ENCODE measurements at regions not wholly inside any gene's neighbourhood (a gene's known extent, or its start where the extent isn't known, plus 50 kb on each side); places are given as distances from the start of the nearest gene placed in this dataset.

- Histone ChIP-seq H3K9ac (ENCODE audit: low read depth, low read length) (no peak overlapping the region), H3K4me2 (ENCODE audit: low read depth, low read length) (no peak overlapping the region), H3K27ac (ENCODE audit: insufficient read depth, low read length) (no peak overlapping the region), H3K36me3 (ENCODE audit: control insufficient read depth, insufficient read depth, low read length) (no peaks in the 10 kb centered on the region), H3K27me3 (ENCODE audit: control insufficient read depth, insufficient read depth, low read length) (peaks cover 6% of the 10 kb centered on the region), H2AK9ac (replicated peaks; ENCODE audit: low read depth, low read length, poor library complexity) (no peak overlapping the region), H2BK120ac (ENCODE audit: low read depth, low read length) (no peak overlapping the region), H2AK5ac (ENCODE audit: low read depth, low read length) (no peak overlapping the region), H4K91ac (ENCODE audit: insufficient read depth, low read depth, low read length) (no peak overlapping the region), H3K56ac (ENCODE audit: extremely low read depth, insufficient read depth, low read length) (no peak overlapping the region), H3K23ac (ENCODE audit: low read depth, low read length) (no peak overlapping the region), H3K9me3 (ENCODE audit: control insufficient read depth, insufficient read depth, low read length) (no peaks in the 10 kb centered on the region), H3K79me1 (ENCODE audit: low read depth in 1 of 2, low read length in 2 of 2) (no peaks in the 10 kb centered on the region), H2BK20ac (ENCODE audit: low read depth, low read length) (no peak overlapping the region), H3K4ac (ENCODE audit: low read depth, low read length) (no peak overlapping the region), H2AFZ (replicated peaks; ENCODE audit: low read length, poor library complexity) (no peak overlapping the region), H4K20me1 (ENCODE audit: insufficient read depth, low read length) (no peaks in the 10 kb centered on the region), H2BK5ac (ENCODE audit: low read depth, low read length, poor library complexity, severe bottlenecking) (no peak overlapping the region), H3K18ac (ENCODE audit: low read depth, low read length) (no peak overlapping the region), H3K9me1 (ENCODE audit: insufficient read depth, low read length) (no peaks in the 10 kb centered on the region), H3K4me3 (ENCODE audit: insufficient read depth, low read depth, low read length) (no peak overlapping the region), H2BK15ac (ENCODE audit: low read depth, low read length) (no peak overlapping the region), H3K4me1 (ENCODE audit: control insufficient read depth, insufficient read depth, low read length) (no peaks in the 10 kb centered on the region), H4K8ac (ENCODE audit: low read depth in 2 of 2, low read length in 2 of 2) (no peak overlapping the region), H3K14ac (replicated peaks; ENCODE audit: low read depth, low read length) (no peak overlapping the region), H4K5ac (ENCODE audit: low read depth, low read length) (no peak overlapping the region)
- no peak for TF ChIP-seq MAZ (IDR thresholded peaks at IDR 0.05; ENCODE audit: borderline replicate concordance, low read depth, low read length)
- TF ChIP-seq MXI1 (IDR thresholded peaks at IDR 0.05; ENCODE audit: borderline replicate concordance, low read depth, low read length): no peak
- TF ChIP-seq BHLHE40 (IDR thresholded peaks at IDR 0.05; ENCODE audit: low read depth, low read length): no peak
- no peak for TF ChIP-seq RCOR1 (IDR thresholded peaks at IDR 0.05; ENCODE audit: insufficient replicate concordance, low read length)
- peak; percentile 76 for TF ChIP-seq CTCF (conservative IDR thresholded peaks at IDR 0.05; ENCODE audit: low read depth, low read length)
- no peak for TF ChIP-seq NFE2L2 (IDR thresholded peaks at IDR 0.05; ENCODE audit: low read depth, low read length)
- TF ChIP-seq USF2 (IDR thresholded peaks at IDR 0.05; ENCODE audit: low read depth, low read length): no peak
- no peak for TF ChIP-seq MAFK (IDR thresholded peaks at IDR 0.05; ENCODE audit: low read depth, low read length)
- TF ChIP-seq RAD21 (IDR thresholded peaks at IDR 0.05; ENCODE audit: low read length): peak; percentile 70
- no peak for TF ChIP-seq FOS (IDR thresholded peaks at IDR 0.05; ENCODE audit: low read depth, low read length)
- no peak for TF ChIP-seq CEBPB (IDR thresholded peaks at IDR 0.05; ENCODE audit: low read depth, low read length)
- no peak for TF ChIP-seq RFX5 (IDR thresholded peaks at IDR 0.05; ENCODE audit: low read depth, low read length)
- TF ChIP-seq ELK1 (IDR thresholded peaks at IDR 0.05; ENCODE audit: borderline replicate concordance, low read depth, low read length): no peak
- TF ChIP-seq POLR2A (IDR thresholded peaks at IDR 0.05; ENCODE audit: low read depth, low read length): no peak
- no peak for TF ChIP-seq CHD1 (IDR thresholded peaks at IDR 0.05; ENCODE audit: low read depth, low read length)
- TF ChIP-seq SMC3 (IDR thresholded peaks at IDR 0.05; ENCODE audit: low read depth, low read length): peak; percentile 73
- no CpG with 5 or more reads among the region's 5 CpGs for WGBS, 2 experiments (ENCODE audit: extremely low coverage in 2 of 2, insufficient read length in 1 of 2)
- intact Hi-C loops (cut with micrococcal nuclease): loop anchor here (1.0 to 5.0 kb wide), 5 partner anchors 133 to 968 kb away; partner anchors contain the start of gene NHS
- ATAC-seq (ENCODE audit: low read depth): peak; percentile 88
- in situ Hi-C loops (cut with MboI; ENCODE audit: low sequenced_read_pairs): loop anchor here (10.0 kb wide), 1 partner anchor 442 kb away; no protein-coding TSS in a partner anchor
- peak; percentile 55 for DNase-seq
- dilution Hi-C loops (cut with HindIII; ENCODE audit: low sequenced_read_pairs, unreplicated experiment): no loop called here
- BruUV-seq (replicated peaks): no TSS peak
- CTCF ChIA-PET: interaction anchor here (0.6 to 2.1 kb wide), 6 partner anchors 25 to 447 kb away, joined by 3 to 9 read pairs (median 3); no protein-coding TSS in a partner anchor
- POLR2A ChIA-PET (ENCODE audit: unreplicated experiment): no interaction called here
Measured at GRCh38 chrX:17242470-17242869, 132.5 kb upstream of the NHS start.
